SJCRH30 (cell line): ENCODE measurements at regions not wholly inside any gene's neighbourhood (a gene's known extent, or its start where the extent isn't known, plus 50 kb on each side); places are given as distances from the start of the nearest gene placed in this dataset.
A peak's percentile ranks its signal among the peaks of the same experiment; 100 is the strongest.
"Not testable (repeated sequence)": the region's sequence is repeated elsewhere in the genome, so short reads cannot be mapped to it uniquely, and the experiment has no call there.

ENCODE experiments used
- DNase-seq, 2 experiments: peaks; one replicate each; pipeline ENCODE4 v3.0.0-alpha.2; 2015 to 2020
- H3K27ac ChIP-seq: fragments of 250-450 bp; sonication (Bioruptor Pico); 2 replicates; pipeline ENCODE4 v1.5.1; 2020; ENCODE audit warnings: mild to moderate bottlenecking, moderate library complexity
- H3K27me3 ChIP-seq: fragments of 250-450 bp; sonication (Bioruptor Pico); 2 replicates; pipeline ENCODE4 v1.5.1; 2020; ENCODE audit warnings: mild to moderate bottlenecking, moderate library complexity
- H3K36me3 ChIP-seq: fragments of 250-450 bp; sonication (Bioruptor Pico); 2 replicates; pipeline ENCODE4 v1.5.1; 2020; ENCODE audit warnings: mild to moderate bottlenecking, moderate library complexity
- H3K4me1 ChIP-seq: fragments of 250-450 bp; sonication (Bioruptor Pico); 2 replicates; pipeline ENCODE4 v1.5.1; 2020; ENCODE audit warnings: mild to moderate bottlenecking, moderate library complexity
- H3K4me3 ChIP-seq: fragments of 250-450 bp; sonication (Bioruptor Pico); 2 replicates; pipeline ENCODE4 v1.5.1; 2020; ENCODE audit warnings: mild to moderate bottlenecking, moderate library complexity
- H3K9me3 ChIP-seq: fragments of 250-450 bp; sonication (Bioruptor Pico); replicated peaks from 2 replicates; pipeline ENCODE4 v1.5.1; 2020; ENCODE audit warnings: mild to moderate bottlenecking, moderate library complexity

DNA sequence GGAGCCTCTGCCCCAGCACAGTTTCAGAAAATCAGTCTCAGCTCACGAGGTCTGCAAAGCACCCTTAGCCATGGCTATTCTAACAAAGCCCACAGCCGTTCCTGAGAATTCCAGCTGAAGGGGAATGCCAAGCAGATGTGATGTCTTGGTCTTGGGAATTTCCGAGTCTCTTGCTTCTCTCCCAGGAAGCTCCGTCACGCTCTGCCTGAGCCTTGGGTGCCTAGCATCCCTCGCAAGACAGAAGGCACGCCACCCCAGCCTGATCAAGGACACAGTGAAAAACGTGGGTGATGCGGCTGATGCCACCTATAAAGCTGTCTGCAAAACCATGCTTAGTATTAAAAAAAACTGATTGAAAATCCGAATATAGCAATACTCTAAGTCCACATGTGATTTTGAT lies 254.6 kb downstream of the SH3BP4 start:
- no peaks in the 10 kb centered on the region for H3K36me3 ChIP-seq

DNA sequence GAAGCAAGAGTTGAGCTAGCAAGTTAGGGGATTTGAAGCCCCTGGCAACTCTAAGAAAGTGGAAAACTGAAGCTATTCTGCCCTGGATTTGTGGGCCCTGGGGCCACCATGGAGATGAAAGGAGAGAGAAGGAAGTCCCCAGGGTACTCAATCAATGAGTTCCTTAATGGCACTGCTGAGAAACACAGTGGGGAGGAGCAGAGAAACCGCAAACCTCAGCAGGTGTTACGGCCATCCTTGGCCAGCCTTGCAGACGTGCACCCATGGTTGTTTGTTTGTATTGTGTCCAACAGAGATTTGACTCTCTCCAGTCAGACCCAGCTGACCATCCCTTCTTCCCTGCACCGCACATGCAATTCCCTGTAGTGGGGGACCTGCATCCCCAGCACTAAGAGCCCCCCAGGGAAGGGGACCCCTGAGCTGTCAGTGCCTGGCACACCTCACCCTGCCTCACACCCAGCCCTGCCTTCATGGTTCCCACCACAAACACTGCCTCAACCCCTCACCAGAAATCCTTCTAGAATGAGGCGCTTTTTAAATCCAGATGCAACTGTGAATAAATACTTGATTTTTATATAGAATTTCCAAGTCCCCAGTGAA lies 255.3 kb downstream of the SH3BP4 start:
- Histone ChIP-seq H3K27ac (no peak overlapping the region), H3K4me1 (peaks cover 14% of the 10 kb centered on the region), H3K27me3 (no peaks in the 10 kb centered on the region), H3K36me3 (no peaks in the 10 kb centered on the region), H3K9me3 (no peaks in the 10 kb centered on the region), H3K4me3 (no peak overlapping the region)
- DNase-seq: peak; percentile 66 to 87

More for the DNA sequence above, 254.6 kb downstream of the SH3BP4 start:
- Histone ChIP-seq H3K27me3 (no peaks in the 10 kb centered on the region), H3K27ac (no peak overlapping the region), H3K4me3 (no peak overlapping the region), H3K4me1 (peaks cover 15% of the 10 kb centered on the region), H3K9me3 (no peaks in the 10 kb centered on the region)
- peak in 1 of 2 experiments; percentile 17 for DNase-seq

DNA sequence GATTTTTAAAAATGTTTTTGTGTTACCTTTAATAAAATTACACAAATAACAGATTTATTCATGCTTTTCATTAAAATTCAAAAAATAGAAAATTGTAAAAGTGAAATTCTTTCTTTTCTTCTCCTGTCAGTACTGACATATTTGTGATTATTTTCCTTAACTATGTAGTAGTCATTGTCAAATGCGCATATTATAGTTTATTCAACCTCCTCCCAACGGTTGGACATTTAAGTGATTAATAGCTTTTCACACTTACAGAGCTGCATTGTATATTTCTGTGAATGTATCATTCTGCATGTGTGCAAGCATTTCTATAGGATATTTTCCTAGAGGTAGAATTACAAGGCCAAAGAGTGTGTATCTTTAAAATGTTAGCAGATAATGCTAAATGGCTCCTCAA lies 259.2 kb downstream of the SH3BP4 start:
- H3K4me1 ChIP-seq: peaks cover 12% of the 10 kb centered on the region
- H3K27ac ChIP-seq: no peak overlapping the region
- no peak overlapping the region for H3K4me3 ChIP-seq
- H3K27me3 ChIP-seq: no peaks in the 10 kb centered on the region
- no peaks in the 10 kb centered on the region for H3K9me3 ChIP-seq
- H3K36me3 ChIP-seq: no peaks in the 10 kb centered on the region
- DNase-seq: no peak

DNA sequence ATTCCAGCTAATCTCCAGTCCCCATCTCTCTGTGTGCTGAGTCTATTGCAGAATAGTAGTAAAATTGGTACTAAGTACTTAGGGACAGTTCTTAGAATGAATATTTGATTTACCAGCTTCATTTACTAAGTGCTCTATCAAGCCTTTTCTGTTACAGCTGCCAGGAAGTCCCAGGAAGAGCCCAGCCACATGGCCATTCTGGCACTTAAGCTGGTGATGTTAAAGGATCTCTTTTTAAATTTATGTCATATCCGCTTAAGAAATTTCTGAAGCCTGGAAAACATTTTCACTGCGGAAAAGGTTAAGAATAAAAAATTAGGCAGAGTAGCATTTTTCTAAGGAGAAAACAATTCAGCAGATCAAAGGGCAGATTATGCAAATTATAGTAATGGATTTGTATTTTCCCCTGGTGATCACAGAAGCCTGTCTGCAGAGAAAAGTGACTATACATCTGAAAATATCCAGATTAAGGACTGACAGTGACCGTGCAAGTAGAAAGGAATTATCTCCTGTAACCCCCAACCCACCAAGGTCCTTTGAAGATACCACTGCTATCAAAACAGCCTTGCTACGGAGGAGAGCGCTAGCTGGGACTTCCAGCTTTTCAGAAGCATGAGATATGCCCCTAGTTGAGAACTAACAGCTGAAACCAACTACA lies 260.8 kb downstream of the SH3BP4 start:
- DNase-seq: no peak
- Histone ChIP-seq H3K4me3 (no peak overlapping the region), H3K4me1 (no peaks in the 10 kb centered on the region), H3K9me3 (no peaks in the 10 kb centered on the region), H3K36me3 (no peaks in the 10 kb centered on the region), H3K27ac (no peak overlapping the region), H3K27me3 (no peaks in the 10 kb centered on the region)

DNA sequence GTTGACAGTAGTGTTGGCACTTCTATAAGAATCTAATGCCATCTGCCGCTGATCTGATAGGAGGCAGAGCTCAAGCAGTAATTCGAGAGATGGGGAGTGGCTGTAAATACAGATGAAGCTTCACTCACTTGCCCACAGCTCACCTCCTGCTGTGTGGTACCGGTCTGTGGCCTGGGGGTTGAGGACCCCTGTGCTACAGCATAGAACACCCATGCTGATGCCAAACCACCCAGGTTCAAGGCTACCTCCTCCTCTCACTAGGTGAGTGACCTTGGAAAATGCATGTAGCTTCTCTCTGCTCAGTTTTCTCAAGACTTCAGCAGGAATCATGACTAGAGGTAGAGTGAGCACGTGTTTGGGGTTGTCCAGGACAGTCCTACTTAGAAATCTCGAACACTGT lies 263.4 kb downstream of the SH3BP4 start:
- no peaks in the 10 kb centered on the region for H3K27me3 ChIP-seq
- no peaks in the 10 kb centered on the region for H3K4me1 ChIP-seq
- no peak overlapping the region for H3K4me3 ChIP-seq
- no peak for DNase-seq
- H3K9me3 ChIP-seq: no peaks in the 10 kb centered on the region
- no peaks in the 10 kb centered on the region for H3K36me3 ChIP-seq
- H3K27ac ChIP-seq: no peak overlapping the region

DNA sequence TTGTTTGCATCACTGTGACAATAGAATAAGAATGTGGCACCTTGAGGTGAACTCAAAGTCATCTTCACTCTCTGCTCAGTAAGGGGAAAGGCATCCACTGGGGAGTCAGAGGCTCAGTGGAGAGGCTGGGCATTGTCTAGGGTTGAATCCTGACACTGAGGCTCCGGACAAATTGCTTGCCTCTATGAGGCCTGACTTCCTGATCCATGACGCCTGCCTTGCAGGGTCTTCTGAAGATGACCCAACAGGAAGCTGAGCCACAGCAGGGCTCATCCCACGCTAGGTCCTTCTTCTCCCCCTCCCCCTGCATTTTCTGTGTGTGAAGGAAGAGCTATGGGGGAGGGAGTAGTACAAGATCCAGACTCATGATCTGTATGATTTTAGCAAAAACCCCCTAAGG lies 265.1 kb downstream of the SH3BP4 start:
- H3K4me3 ChIP-seq: no peak overlapping the region
- H3K27me3 ChIP-seq: no peaks in the 10 kb centered on the region
- H3K4me1 ChIP-seq: no peaks in the 10 kb centered on the region
- no peak for DNase-seq
- no peaks in the 10 kb centered on the region for H3K9me3 ChIP-seq
- H3K36me3 ChIP-seq: no peaks in the 10 kb centered on the region
- no peak overlapping the region for H3K27ac ChIP-seq

DNA sequence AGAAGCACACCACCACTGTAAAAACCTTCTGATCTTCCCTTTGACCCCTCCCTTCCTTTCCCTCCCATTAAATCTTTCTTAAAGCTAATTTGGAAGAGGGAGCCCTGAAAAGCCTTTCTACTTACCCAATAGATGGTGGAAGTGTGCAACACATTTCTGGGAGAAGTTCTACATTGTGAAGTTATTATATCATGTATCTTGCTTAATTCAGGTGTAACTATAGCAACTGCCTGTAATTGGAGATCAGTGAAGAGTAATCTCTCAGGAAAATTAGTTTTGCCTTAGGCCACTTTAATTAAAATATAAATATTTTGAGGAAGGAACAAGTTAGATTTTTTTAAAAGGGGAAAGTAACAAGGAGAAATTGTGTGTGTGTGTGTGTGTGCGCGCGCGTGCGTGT lies 266.0 kb downstream of the SH3BP4 start:
- Histone ChIP-seq H3K27ac (no peak overlapping the region), H3K36me3 (no peaks in the 10 kb centered on the region), H3K4me1 (peaks cover 3% of the 10 kb centered on the region; the same call in 1 of the 2 replicates), H3K9me3 (no peaks in the 10 kb centered on the region), H3K4me3 (no peak overlapping the region), H3K27me3 (no peaks in the 10 kb centered on the region)
- DNase-seq: no peak

DNA sequence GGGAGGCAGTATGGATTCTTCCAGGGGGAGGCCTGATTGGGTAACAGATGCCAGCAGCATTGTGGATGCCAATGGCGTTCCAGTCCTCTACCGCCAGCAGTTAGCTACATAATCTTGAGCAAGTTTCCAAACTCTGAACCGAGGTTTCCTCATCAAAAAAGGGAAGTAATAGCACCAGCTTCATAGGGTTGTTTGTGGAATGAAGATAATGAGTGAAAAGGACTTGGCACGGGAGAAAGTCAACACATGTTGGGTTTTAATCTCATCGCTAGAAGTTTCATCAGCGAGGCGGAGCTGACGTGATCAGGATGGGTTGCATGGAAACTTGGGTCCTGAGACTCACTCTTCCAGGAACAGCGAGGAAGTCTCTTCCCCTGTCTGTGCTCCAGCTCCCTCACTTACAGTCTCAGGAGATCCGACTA lies 266.7 kb downstream of the SH3BP4 start:
- Histone ChIP-seq H3K27ac (no peak overlapping the region), H3K9me3 (no peaks in the 10 kb centered on the region), H3K4me3 (no peak overlapping the region), H3K36me3 (no peaks in the 10 kb centered on the region), H3K27me3 (no peaks in the 10 kb centered on the region), H3K4me1 (peaks cover 6% of the 10 kb centered on the region)
- no peak for DNase-seq

DNA sequence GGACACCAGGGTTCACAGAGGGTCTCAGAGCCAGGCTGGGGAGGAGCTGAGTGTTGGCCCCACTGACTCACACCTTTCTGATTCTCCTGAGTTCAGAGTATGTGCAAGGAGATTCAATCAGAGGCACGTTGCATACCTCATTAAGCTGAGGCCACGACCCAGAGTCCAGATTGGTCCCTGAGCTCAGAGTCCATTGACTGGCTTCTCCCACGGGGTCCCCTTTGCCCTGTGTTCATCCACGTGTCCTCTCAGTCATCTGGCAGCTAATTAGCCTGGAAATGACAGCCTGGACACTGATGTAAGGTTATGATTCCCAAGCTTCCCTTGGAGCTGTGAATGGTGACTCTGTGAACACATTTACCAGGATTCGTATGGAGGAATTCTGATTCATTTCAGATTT lies 267.2 kb downstream of the SH3BP4 start:
- Histone ChIP-seq H3K36me3 (no peaks in the 10 kb centered on the region), H3K9me3 (no peaks in the 10 kb centered on the region), H3K4me1 (peaks cover 6% of the 10 kb centered on the region), H3K27ac (no peak overlapping the region), H3K27me3 (no peaks in the 10 kb centered on the region), H3K4me3 (no peak overlapping the region)
- no peak for DNase-seq

DNA sequence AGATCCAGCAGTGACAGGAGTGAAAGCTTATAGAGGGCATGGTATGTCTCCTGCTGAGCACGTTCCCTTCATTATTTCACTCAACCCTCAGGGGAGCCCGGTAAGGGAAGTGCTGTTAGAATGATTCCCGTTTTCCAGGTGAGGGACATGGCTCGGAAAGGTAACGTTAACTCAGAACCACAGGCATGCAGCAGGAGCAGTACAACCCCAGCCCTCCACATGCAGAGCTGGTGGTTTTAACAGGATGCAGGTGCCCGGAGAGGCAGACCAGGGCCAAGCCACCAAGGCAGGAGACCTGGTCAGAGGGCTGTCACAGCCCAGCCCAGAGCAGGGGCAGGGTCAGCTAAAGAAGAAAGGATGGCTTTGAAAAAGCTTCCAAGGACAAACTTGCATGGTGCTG lies 268.5 kb downstream of the SH3BP4 start:
- H3K4me3 ChIP-seq: no peak overlapping the region
- DNase-seq: no peak
- no peak overlapping the region for H3K27ac ChIP-seq
- no peaks in the 10 kb centered on the region for H3K27me3 ChIP-seq
- H3K36me3 ChIP-seq: no peaks in the 10 kb centered on the region
- H3K4me1 ChIP-seq: peaks cover 6% of the 10 kb centered on the region
- H3K9me3 ChIP-seq: no peaks in the 10 kb centered on the region

DNA sequence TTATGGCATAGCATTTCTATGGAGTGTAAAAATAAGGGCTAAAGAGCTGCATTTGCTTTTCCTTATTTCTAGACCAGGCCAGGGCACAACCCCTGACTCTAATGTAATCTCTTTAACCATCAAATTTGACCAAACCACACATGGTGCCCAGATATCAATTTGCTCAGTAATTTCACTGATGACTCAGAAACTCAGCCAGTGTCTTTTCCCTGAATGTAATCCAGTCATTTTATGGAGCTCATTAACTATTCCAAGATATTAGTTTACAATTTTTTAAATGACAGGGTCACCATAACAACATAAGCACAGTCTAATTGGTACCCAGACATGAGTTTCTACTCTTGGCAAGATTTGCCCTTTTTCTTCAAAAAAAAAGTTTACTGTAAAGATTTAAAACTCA lies 270.8 kb upstream of the AGAP1 start:
- Histone ChIP-seq H3K4me1 (peaks cover 9% of the 10 kb centered on the region), H3K27ac (no peak overlapping the region), H3K27me3 (no peaks in the 10 kb centered on the region), H3K36me3 (no peaks in the 10 kb centered on the region), H3K4me3 (no peak overlapping the region), H3K9me3 (no peaks in the 10 kb centered on the region)
- peak in 1 of 2 experiments; percentile 33 for DNase-seq

DNA sequence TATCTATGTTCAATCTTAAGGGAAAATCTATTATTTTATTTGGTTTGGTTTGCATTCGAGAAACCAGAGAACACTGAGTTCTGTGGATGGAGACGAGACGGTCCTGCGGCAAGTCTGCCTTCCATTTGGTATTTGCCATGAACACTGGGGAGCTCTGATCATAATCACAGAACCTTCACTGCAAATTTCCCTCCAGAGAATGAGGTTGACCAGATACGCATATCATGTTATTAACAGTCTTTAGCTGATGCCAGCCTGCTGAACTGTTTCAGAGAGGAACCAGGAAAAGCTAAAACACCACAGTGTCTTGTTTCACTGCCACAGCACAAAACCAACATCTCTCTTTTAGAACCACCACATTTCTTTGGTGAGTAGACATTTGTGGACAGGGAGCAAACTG lies 269.4 kb upstream of the AGAP1 start:
- Histone ChIP-seq H3K9me3 (no peaks in the 10 kb centered on the region), H3K4me3 (no peak overlapping the region), H3K27ac (no peak overlapping the region), H3K36me3 (no peaks in the 10 kb centered on the region), H3K27me3 (no peaks in the 10 kb centered on the region), H3K4me1 (peaks cover 9% of the 10 kb centered on the region)
- DNase-seq: no peak

DNA sequence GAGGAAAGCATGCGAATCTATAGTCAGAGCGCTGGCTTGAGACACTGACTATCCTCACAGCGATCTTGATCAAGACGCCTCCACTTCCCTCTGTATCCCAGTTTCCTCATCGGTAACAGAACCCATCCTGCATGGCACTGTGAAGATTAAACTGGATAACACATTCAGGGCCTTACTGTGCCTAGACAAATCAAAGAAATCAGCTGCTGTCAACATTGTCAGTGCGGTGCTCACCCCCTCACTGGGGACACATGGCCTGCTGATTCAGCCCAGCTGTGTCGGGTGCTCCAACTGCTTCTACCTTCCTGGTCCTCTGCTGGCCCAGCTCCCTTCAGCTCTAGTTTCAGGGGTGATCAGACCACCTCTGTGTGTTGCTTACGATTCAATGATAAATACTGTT lies 268.6 kb upstream of the AGAP1 start:
- peaks cover 9% of the 10 kb centered on the region for H3K4me1 ChIP-seq
- no peaks in the 10 kb centered on the region for H3K27me3 ChIP-seq
- no peak overlapping the region for H3K27ac ChIP-seq
- no peaks in the 10 kb centered on the region for H3K36me3 ChIP-seq
- no peaks in the 10 kb centered on the region for H3K9me3 ChIP-seq
- no peak for DNase-seq
- no peak overlapping the region for H3K4me3 ChIP-seq

DNA sequence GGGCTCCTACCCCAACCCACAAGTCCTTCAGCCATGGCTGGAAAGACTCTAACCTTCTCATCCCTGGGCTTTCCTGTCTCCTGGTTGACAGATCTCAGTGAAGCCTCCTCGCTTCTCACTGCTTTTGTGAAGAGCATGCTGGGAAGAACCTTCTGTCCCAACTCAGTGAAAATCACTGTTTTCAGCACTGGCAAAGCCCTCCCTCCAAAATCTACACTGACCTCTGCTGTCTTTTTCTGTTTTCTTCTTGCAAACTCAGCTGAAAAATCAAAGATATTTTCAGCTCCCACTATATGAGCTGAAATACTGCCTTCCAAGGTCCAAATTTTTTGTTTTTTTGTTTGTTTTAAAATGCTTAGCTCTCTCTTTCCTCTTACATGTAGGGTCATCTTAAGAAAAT lies 266.3 kb upstream of the AGAP1 start:
- Histone ChIP-seq H3K27me3 (no peaks in the 10 kb centered on the region), H3K36me3 (no peaks in the 10 kb centered on the region), H3K4me3 (no peak overlapping the region), H3K4me1 (peaks cover 21% of the 10 kb centered on the region), H3K9me3 (no peaks in the 10 kb centered on the region), H3K27ac (no peak overlapping the region)
- no peak for DNase-seq

DNA sequence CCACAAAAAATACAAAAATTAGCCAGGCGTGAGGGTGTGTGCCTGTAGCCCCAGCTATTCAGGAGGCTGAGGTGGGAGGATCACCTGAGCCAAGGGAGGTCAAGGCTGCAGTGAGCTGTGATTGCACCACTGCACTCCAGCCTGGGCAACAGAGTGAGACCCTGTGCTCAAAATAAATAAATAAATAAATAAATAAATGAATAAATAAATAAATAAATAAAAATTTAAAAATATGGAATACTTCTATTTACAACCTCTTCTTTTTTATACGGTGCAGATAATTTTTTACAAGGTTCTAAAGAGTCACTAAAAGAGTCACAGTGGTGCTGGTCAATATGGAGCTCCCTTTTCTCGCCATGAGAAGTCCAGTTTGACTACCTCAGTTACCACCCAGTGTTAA lies 265.4 kb upstream of the AGAP1 start:
- not testable (repeated sequence) for H3K9me3 ChIP-seq, H3K4me3 ChIP-seq, DNase-seq, H3K27ac ChIP-seq, H3K36me3 ChIP-seq, H3K27me3 ChIP-seq
- peaks cover 15% of the 10 kb centered on the region for H3K4me1 ChIP-seq

DNA sequence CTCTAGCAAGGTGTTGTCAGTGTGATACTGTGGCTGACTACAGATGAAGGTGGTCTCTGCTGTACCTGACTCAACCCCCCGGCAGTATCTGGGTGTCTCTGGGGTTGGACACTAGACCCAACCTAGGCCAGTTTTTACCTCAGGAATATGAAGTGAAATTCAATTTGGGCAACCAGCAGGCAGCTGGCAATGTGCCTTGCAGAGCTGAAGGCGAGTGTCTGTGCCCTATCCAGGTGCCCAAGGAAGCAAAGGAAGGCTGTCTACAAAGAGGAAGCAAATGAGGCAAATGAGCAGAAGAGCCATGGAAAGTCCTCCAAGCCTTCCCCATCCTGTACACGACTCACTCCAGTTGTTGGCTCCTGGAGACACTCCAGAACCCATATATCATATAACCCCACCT lies 264.6 kb upstream of the AGAP1 start:
- Histone ChIP-seq H3K4me3 (no peak overlapping the region), H3K27me3 (no peaks in the 10 kb centered on the region), H3K27ac (no peak overlapping the region), H3K4me1 (peaks cover 15% of the 10 kb centered on the region), H3K36me3 (no peaks in the 10 kb centered on the region), H3K9me3 (no peaks in the 10 kb centered on the region)
- no peak for DNase-seq
